ENCODE measurements at regions not wholly inside any gene's neighbourhood (a gene's known extent, or its start where the extent isn't known, plus 50 kb on each side); places are given as distances from the start of the nearest gene placed in this dataset.

- DNase-seq (ENCODE audit: low read depth in 2 of 2), result no peak
Observed at GRCh38 chr10:123409426-123409825, 255.2 kb downstream of the BUB3 start.

GRCh38 chr10:123409884-123410283, 255.7 kb downstream of the BUB3 start:
- DNase-seq (ENCODE audit: low read depth in 2 of 2), result no peak

DNA sequence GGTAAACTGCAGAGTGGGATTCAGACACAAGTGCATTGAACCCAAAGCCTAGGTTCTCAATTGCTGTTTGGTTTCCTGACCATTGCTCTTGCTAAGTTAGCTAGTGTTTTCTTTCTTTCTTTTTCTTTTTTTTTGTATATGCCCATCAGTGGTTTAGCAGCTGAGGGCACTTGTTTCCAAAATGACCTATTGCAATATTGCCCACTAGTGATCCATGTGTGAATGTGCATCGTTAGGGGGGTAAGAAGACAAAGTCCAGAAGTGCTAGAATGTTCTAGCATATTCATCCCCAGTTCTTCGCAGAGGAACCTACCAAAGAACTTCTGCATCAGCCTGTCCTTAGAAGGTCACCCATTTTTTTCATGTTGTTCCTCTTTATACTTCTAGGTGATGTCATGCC, 252.8 kb upstream of the GPR26 start:
- DNase-seq (ENCODE audit: low read depth in 2 of 2), result no peak

- no peak for DNase-seq (ENCODE audit: low read depth in 2 of 2)
Observed at GRCh38 chr10:123415523-123415922, 250.6 kb upstream of the GPR26 start.

- no peak for DNase-seq (ENCODE audit: low read depth in 2 of 2)
Observed at GRCh38 chr10:123417414-123417813, 248.7 kb upstream of the GPR26 start.

GRCh38 chr10:123421461-123421860, 244.7 kb upstream of the GPR26 start:
- no peak for DNase-seq (ENCODE audit: low read depth in 2 of 2)

- no peak for DNase-seq (ENCODE audit: low read depth in 2 of 2)
Observed at GRCh38 chr10:123422261-123422660, 243.9 kb upstream of the GPR26 start.

- DNase-seq (ENCODE audit: low read depth in 2 of 2), result no peak
Observed at GRCh38 chr10:123424537-123424936, 241.6 kb upstream of the GPR26 start.

- no peak for DNase-seq (ENCODE audit: low read depth in 2 of 2)
Observed at GRCh38 chr10:123425680-123426079, 240.5 kb upstream of the GPR26 start.

DNA sequence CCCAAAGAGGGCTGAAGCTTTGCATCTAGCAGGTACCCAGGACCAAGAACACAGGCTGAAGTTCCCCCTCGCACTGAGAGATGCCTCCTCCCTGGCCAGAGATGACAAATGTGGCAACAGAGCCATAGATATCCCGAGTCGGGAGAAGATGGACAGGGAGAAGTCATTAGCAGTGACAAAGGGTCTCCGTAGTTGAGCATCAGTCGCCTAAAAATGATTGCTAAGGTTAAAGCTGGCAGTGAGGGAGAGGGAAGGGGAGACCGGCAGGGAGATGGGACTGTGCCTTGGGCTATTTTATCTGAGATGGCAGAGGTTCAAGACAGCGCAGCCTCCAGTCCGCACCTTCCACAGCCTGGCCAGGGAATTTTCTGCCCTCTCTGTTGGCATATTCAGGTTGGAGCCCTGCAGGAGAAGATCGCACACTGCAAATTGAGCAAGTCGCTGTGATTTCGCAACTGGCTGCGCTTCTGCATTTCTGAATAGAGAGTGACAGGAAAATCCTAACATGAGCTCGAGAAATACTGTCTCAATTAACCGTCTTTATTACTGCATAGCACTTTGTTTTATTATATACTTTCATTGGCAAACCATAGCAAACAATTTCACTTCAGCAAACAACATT, 238.9 kb upstream of the GPR26 start:
- no peak for DNase-seq (ENCODE audit: low read depth in 2 of 2)

GRCh38 chr10:123428391-123428790, 237.8 kb upstream of the GPR26 start:
- no peak for DNase-seq (ENCODE audit: low read depth in 2 of 2)

DNA sequence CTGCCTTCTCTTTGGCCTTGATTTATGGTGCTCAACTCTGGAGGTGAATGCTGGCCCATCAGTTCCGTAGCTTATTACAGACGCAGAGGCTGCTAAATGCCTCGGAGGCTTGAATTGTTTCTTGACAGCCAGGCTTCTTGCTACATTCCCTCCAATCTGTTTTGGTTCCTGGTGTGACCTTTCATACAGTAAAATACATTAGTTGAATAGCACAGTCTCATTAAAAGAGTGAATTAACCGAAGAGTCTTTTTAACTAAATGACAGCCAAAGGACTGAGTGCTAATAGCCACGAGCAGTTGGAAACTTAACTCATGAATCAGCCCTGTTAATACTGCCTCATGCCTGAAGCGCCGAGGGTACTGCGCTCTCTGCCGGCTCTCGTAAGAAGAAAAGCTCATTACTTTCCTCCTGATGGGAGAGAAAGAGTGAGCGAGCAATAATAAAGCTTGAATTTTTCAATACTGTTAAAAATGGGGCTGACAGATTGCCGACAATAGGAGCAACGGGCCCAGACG, 236.4 kb upstream of the GPR26 start:
- DNase-seq (ENCODE audit: low read depth in 2 of 2), result no peak

GRCh38 chr10:123433539-123433938, 232.6 kb upstream of the GPR26 start:
- no peak for DNase-seq (ENCODE audit: low read depth in 2 of 2)

DNA sequence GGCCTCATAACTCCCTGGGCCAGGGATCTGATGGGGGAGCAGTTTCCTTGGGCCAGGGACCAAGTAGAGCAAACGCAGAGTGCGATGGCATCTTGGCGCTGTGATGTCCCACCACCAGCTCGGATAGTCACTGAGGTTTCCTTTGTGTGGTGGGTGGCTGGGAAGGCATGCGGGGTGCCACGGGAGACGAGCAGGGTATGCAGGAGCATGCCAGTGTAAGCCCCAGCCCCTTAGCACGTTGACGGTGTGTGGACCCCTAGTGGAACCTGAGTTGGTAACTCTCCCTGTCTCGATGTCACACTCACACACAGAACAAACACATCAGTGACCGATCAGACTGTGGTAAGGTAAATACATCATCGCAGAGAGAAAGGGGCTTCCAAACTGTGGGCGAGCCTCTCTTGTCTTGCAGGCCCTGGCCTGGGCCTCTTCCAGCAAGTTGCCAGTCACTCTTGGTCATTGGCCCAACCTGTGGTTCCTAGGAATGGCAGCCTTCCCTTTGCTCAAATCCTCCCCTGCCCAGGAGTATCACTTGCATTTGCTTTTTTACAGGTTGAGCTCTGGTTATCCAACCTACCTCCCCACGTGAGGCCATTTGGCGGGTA, 231.6 kb upstream of the GPR26 start:
- DNase-seq (ENCODE audit: low read depth in 2 of 2), result no peak

DNA sequence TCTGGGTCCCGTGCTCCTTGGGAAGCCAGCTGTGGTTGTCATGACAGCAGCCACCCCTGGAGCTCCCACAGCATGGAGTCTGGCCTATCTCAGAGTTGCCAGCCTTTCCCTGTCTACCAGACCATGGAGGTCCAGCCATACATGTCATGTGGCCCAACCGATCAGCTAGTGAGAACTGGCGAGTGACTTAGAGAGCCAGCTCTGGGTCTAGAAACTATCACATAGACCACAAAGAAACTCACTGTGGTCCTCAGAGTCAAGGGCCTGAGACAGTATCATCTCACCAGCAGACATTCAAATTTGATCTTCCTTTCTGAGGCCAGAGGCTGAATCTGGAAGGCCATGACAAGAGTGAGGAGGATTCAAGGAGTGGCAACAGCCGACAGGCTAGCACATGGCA, 223.3 kb upstream of the GPR26 start:
- DNase-seq (ENCODE audit: low read depth in 2 of 2), result no peak

DNA sequence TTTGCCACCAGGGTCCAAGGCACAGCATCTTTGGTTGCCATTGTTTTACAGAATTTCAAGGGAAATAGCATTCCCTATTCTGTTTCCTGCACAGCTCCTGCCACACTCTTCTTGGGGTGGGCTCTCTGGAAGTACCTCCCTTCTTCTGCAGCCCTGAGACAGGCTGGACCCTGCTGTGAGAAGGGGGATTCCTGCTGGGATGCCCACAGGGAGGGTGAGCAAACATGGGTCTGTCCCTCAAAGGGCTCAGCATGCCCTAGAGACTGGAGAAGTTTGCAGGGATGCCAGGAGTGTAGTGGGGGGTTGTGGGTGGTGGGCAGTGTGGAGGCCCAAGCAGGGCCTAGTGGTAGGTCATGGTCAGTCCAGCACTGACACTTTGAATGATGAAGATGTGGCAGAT, 222.2 kb upstream of the GPR26 start:
- no peak for DNase-seq (ENCODE audit: low read depth in 2 of 2)

DNA sequence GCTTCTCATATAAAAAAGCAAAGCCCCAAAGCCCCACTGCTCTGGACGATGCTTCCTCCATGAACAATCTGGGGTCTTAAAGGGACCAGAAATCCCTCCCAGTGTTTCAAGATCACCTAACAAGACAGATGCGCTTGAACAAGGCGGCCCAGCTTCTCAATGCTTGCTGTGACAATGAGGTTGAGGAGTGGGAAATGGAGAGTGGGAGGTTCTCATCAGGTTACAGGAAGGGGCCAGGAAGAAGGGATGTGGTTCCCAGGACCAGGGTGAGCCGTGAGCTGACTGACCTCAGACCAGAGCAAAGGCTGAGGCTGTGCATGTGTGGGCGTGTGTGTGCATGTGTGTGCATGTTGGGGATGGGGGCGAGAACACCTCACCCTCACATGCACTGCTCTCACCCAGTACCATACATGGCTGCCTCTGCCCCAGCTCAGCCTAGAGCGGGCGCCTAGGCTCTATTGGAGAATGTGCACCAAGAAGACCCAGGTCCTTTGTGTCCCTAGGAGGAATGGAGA, 220.8 kb upstream of the GPR26 start:
- DNase-seq (ENCODE audit: low read depth in 2 of 2), result no peak

DNA sequence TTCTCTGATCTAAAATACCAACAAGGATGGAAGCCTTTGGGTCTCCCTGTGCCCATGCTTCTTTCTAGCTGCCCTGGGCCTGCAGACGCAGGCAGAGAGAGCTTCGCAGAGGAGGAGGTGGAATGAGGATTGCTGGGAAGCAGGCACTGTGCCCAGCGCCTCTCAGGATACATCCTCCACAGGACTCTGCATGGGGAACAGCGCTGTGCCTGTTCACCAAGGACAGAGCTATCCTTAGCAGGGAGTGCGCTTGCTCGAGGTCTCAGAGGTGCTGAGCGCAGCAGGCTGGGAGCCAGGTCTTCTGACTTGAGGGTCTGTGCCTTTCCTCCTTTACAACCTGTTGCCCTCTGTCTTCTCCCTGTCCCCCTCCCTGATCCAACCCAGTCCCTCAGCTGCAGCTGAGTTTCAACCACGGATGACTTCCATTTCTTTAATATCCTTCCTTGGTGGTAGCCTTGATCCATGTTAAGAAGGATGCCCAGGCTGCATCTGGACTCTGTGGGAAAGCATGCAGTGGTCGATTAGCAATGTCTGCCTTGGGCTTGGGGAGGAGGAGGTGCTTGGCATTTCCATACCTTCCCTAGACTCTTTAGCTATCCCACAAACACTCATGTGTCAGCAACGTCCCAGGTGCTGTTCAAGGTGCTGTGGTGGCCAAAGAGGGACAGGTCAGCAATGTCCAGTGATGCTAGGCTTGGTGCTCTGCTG, 219.6 kb upstream of the GPR26 start:
- DNase-seq (ENCODE audit: low read depth in 2 of 2), result no peak

DNA sequence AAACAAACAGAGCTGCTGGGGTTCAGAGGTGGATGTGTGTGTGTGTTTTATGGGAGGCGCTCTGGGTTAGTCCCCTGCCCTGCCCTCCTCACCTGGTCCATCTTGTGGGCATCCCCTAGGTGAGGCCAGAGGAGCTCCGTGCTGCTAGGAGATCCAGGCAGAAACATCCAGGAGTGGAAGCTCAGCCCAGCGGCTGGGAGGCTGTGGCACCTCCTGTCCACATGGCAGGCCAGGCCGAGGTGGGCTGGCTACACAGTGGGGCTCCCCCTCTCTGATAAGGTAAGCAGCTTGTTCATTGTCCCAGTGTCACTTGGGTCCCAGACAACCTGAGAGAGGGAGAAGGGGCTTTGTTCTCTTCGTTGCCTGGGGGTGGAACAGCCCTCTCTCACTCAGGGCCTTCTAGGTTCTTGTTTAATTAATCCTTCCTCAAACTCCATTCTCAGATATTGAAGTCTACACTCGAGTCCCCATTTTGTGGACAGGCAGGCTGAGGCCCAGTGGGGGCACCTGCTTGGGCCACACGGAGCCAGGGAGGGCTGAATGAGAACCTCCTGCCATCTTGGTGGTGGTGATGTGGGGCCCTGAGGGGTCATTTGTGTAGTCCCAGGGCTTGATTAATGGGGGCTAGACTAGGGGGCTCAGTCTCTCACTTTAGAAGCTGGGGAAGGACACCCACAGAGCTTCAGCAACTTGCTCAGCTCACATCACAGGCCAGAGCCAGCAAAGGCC, 216.8 kb upstream of the GPR26 start:
- DNase-seq (ENCODE audit: low read depth in 2 of 2), result no peak

DNA sequence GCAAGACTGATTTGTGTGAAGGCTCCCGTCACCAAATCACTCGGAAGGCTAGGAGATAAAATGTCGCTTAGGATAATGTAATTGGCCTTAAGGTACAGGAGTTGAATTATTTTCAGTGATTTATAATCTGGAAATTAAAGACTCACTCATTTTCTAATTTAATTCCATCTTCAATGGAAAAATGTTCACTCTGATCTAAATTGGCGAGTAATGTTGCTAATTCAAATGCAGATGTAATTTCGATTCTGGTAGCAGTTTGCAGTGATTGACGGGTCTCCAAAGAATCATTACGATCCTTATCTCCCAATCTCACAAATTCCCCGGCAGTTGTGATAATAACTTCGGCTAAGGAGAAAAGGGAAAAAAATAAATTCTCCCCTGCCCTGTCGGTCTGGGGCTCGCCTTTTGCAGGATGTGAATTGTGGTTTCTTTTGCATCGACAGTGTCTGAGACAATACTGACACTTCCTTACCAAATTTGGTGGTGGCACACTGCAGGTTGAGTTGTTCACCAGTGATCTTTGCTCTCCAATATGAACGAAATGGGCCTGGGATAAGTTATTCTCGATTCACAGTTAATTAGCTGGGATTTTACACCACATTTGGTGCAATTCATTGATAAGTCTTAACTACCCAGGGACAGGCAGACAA, 215.1 kb upstream of the GPR26 start:
- no peak for DNase-seq (ENCODE audit: low read depth in 2 of 2)

DNA sequence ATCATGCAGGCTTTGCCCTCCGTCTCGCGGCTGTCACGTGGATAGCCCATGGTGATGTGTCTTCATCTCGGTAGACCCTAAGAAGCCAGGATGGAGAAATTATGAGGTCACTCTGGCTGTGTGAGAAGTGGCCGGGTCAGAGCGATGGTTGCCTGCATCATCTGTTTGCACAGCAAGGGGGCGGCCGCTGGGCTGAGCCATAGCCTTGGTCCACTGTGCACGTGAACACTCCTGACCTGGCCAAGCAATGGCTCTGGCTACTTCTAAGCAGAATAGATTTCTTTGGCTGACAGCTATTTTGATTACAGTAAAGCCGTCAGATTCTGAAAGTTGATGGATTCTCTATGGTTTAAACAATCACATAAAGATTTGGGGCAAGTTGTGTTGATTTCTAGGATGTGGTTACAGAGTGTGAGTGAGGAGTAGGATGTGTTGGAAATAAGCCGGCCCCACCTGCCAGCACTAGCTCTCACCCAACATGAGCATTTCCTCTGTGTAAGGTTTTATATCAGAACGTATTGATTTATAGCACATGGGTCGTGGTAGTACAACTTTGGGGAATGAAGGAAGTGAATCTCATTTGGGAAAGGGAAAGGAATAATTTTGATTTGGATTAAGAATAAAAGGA, 214.4 kb upstream of the GPR26 start:
- no peak for DNase-seq (ENCODE audit: low read depth in 2 of 2)
